GM18951 (cell line): ENCODE measurements at regions not wholly inside any gene's neighbourhood (a gene's known extent, or its start where the extent isn't known, plus 50 kb on each side); places are given as distances from the start of the nearest gene placed in this dataset.
"Not testable (repeated sequence)": the region's sequence is repeated elsewhere in the genome, so short reads cannot be mapped to it uniquely, and the experiment has no call there.

Experiments used
- in situ Hi-C: fragments of 300-500 bp; cut with MboI; formaldehyde crosslinking; loops from one replicate; pipeline ENCODE4 v1.12.0; 2022; ENCODE audit warnings: low sequenced_read_pairs, mixed read lengths, inconsistent platforms; ENCODE audit not compliant: unreplicated experiment

GRCh38 chr16:88242312-88243295 lies 140.2 kb upstream of the ZNF469 start:
- in situ Hi-C loops, result not testable (repeated sequence)

- in situ Hi-C loops, result not testable (repeated sequence)
Observed at GRCh38 chr16:88243921-88244320, 138.8 kb upstream of the ZNF469 start.

DNA sequence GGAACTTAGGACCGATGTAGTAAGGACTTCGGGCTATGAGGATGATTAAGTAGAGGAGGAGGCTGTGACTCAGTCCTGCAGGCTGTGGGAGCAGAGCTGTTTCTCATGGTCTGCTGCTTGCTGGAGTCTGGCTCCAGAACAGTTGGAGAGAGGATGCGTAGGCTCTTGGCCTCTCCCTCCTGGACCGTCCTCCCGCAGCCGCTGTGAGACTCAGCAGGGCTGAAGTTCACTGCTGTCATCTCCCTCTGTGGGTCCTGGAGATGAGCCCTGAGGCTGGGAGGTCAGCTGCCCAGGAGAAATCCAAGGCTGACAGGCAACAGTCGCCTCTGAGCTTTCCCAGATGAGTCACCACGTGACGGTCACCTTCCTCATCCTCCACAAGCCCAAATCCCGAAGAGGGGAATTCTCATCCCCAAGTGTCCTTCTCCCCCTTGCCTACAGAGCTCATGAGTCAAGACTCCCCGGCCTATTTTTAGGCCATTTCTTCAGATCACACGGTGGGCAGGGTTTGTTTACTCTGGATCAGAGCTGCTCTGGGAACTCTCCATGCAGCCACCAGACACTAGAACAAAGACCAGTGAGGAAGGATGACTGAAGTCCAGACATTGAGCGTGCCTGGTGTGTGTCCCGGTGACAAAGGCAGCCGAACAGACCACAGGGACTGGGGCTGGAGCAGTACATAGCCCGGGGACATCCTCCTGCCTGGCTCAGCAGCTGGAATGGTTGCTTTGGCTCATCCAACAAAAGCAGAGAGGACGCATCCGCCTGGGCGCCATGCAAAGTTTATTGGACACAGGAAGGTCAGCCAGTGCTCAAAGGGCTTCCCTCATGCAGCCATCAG lies 137.3 kb upstream of the ZNF469 start:
- in situ Hi-C loops, result not testable (repeated sequence)

- in situ Hi-C loops, result not testable (repeated sequence)
Observed at GRCh38 chr16:88246955-88247582, 135.7 kb upstream of the ZNF469 start.

DNA sequence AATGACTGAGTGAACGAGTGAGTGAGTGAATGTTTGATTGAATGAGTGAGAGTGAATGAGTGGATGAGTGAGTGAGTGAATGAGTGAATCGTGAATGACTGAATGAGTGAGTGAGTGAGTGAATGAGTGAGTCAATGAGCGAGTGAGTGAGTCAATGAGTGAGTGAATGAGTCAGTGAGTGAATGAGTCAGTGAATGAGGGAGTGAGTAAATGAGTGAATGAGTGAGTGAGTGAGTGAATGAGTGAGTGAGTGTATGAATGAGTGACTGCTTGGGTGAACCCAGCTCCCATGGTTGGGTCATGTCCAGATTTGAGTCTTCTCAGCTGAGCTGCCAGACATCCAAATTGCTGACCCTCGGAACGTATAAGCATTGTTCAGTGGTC lies 135.2 kb upstream of the ZNF469 start:
- in situ Hi-C loops, result not testable (repeated sequence)

DNA sequence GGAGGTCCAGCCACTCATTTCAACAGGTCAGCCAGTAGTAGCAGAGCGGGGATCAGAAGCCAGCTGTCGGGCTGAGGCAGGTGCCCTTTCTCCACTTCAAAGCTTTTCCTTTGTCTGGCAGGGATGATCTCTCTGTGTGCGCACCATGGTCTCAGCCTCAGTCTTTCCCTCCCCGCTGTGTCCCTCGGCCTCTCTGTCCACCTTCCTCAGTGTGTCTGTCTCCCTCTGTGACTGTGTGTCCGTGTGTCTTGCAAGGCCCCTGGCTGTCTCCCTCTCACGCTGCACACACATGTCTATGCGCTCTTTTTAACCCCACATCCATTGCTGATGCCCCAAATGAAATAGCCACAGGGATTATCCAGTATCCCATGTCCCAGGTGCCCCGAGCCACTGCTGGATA lies 134.0 kb upstream of the ZNF469 start:
- in situ Hi-C loops, result not testable (repeated sequence)

- in situ Hi-C loops, result not testable (repeated sequence)
Observed at GRCh38 chr16:88250381-88250780, 132.4 kb upstream of the ZNF469 start.

DNA sequence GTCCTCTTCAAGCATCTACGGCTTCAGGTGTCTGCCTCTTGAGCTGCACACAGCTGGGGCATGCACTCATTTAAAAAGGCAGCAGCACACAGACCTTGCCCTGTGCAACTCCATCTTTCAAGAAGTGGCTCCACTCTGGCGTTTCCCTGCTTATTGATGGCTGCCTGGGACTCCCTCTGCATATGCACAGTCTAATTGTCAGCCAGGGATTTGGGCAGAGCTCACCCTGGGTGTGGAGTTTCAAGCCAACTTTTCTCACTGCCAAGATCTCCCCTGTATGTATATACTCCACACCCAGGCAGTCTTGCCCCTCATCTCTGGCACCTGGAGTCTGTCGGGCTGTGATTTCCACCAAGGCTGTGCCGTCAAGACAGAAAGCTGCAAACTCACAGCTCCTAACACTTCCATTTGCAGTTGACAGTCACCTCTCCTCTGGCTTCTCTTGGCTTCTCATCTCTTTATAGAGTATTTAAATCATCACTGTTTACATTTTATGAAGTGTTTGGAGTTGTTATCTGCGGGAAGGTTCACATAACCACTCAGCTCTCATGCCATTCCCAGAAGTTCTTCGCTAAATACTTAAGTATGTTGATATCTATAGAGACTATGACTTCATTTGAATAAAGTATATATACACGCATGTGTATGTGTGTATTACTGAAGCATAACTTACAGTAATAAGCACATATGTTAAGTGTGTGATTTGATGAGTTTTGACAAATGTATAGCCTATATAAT lies 130.5 kb upstream of the ZNF469 start:
- in situ Hi-C loops, result not testable (repeated sequence)

DNA sequence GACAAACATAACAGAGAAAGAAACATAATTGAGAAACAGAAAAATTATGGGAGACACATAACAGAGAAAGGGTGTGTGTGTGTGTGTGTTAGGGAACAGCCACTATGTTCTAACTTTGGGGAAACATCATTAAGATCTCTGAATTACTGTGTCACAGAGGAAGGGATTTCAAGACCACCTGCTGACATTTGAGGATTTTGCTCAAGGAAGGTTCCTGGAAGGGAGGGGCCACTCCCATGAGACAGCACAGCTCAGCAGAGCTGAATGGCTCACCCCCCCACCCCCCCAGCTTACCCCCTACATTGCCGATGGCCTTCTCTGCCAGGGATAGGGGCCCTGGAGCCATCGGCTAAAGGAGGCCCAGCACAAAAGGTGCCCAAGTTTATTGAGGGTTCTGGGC lies 124.6 kb upstream of the ZNF469 start:
- in situ Hi-C loops, result not testable (repeated sequence)

DNA sequence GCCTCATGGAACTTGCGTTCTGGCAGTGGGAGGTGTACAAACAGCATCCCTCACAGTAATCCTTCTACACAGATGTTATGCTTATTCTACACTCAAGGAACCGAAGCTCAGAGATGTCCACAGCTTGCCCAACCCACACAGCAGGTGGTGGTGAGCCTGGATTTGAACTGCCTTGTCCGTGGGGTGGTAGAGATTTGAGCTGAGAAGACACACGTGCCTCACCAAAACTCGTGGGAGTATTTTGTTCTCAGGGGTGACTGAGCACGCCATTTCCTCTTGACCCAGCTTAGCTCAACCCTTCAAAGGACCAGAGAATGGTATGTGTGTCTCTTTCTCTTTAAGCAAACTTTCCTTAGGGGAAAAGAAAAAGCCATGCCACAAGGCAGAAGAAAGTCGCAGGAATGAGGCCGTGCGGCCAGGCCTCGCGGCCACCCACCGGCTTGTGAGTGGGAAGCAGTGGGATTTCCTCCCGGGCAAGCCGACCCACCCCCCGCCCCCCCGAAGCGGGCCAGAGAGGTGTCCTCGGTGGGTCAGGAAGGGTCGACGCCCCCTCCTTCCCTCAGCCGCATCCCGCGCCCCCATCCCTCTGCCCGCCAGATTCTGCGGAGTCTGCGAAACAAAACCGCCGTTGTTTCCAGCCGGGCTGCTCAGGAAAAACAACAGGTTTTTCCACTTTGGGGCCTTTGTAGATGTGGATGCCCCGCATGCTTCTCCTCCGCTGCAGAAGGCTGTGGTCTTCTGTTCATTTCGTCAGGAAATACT lies 123.8 kb upstream of the ZNF469 start:
- in situ Hi-C loops, result not testable (repeated sequence)

DNA sequence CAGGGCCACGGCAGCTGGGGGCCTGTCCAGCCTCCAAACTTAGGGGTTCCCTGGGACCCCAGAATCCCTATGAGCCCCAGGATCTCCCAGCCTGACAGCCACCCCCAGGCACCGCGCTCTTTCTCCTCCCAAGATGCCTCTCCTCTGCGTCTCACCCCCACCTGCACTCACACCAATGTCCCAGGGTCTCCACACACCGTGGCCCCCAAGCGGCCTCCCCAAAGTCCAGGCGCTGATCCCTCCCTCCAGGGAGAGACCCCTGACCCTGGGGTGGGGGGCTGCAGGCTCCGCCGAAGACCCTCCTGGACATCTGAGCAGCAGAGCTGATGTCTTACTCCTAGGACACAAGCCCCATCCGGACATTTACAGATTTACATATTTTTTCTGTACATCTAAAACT lies 123.2 kb upstream of the ZNF469 start:
- in situ Hi-C loops, result not testable (repeated sequence)

DNA sequence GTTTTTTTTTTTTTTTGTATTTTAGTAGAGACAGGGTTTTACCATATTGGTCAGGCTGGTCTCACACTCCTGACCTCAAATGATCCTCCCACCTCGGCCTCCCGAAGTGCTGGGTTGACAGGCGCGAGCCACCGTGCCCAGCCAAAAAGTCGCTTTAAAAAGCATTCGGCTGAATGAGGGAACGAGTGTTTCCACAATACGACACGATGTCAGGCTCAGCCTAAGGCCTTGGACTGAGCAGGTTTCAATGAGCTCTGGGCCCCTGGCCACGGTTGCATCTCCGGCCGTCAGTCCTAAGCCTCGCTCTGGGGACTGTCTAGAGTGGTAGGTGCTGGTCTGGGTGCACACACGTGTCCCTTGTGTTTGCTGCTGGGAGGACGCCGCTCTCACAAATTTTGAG lies 122.6 kb upstream of the ZNF469 start:
- in situ Hi-C loops, result not testable (repeated sequence)

- in situ Hi-C loops, result not testable (repeated sequence)
Observed at GRCh38 chr16:88260881-88261665, 121.7 kb upstream of the ZNF469 start.

DNA sequence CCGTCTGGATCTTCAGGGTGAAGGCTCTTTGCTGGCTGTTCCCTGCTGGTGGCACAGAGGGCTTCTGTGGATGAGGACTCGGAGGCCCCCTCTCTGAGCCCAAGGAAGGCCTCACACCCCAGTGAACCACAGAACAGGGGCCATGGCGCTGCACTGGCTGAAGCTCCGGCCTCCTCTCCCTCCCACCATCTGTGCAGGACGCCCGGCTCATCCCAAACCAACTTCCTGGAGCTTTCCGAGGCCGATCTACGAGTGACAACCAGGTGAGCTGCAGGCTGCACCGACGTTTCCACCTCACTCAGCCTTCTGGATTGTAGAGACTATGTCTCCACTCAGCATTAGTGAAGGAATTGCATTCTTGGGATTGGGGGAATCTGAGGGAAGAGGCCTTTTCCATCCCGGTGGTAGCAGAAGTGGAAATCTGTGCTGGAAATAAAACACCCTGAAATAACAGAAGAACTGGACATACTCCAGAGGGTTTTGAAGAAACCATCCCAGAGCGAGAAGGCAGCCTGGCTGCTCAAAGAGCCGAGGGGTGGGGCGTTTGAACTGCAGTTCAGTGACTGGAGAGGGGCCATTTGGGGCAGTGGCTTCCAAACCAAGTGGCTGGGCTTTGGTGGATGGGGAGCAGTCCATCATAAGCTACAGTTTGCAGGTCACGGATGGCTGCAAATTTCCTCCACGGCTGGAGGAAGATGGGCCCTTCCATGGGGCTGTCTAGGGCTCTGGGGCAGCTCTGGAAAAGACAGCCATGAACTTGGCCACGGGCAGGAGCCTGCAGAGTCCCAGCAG lies 120.7 kb upstream of the ZNF469 start:
- in situ Hi-C loops, result not testable (repeated sequence)

DNA sequence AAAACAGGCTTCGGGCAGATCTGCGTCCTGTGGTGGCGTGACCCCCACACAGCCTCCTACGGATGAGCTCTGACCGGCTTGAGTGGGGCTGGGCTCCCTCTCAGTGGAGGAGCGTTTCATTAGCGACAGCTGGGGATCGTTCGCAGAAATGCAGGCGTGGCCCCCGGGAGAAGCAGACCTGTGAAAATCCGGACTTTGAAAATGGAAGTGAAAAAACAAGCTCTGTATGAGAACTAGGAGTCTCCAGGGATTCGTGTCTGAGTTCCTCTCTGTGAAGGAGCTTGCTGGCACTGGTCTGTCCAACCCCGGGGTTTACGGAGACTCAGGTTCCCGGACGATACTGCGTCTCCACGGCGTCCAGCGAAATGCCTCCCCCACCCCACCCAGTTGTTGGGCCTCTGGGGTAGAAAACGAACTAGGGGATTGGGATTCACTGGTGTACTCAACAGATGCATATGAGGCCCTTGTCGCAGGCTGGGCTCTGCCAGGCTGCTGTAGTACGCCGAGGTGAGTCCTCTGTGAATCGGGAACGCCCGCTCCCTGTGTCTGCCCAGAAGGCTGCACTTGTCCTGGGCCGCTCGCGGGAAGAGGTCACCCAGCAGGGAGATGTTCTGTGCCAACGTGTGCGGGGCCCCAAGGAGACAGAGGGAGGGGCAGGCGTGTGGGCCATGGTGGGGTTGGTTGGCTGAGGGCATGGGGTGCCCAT lies 119.7 kb upstream of the ZNF469 start:
- in situ Hi-C loops, result not testable (repeated sequence)

DNA sequence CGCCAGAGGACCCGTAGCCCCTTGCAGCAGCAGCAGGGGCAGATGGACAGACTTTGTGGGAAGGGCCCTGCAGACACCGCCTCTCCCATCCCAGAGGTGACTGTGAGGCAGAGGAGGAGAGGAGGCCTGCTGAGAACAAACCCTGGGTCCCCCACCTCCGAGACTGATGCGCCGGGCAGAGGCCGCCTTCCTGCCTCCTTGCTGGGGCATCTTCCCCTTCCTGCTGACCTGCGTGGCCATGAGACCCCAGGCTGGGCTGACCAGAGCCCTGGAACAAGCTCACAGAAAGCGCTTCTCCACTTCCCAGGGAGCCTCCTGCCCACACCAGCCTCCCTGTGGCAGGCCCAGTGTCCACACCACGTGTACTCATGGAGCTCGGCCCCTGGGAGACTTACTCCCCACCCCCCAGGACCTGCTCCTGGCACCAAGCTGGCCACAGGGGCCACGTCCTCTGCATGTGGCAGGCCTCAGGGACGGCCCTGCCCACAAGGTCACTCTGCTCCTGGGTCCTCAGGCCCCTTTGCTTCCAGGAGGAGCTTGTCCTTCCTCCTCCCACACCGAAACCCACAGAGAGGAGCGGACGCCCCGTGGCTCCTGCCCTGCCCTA lies 119.0 kb upstream of the ZNF469 start:
- in situ Hi-C loops, result not testable (repeated sequence)
